Astrocyte (in vitro differentiated cells and primary cell): ENCODE measurements at regions not wholly inside any gene's neighbourhood (a gene's known extent, or its start where the extent isn't known, plus 50 kb on each side); places are given as distances from the start of the nearest gene placed in this dataset.

Source experiments
- CTCF ChIP-seq: IDR thresholded peaks from 2 replicates; pipeline ENCODE4 v1.5.1; 2011; ENCODE audit warnings: low read depth, mild to moderate bottlenecking, inconsistent platforms, low read length, moderate library complexity; ENCODE audit not compliant: insufficient read depth
- EZH2 ChIP-seq: IDR thresholded peaks from 2 replicates; pipeline ENCODE4 v1.6.1; 2012; ENCODE audit warnings: mild to moderate bottlenecking, low read length, inconsistent platforms; ENCODE audit not compliant: insufficient read depth

- TF ChIP-seq CTCF (no peak), EZH2 (no peak)
Measured at GRCh38 chr3:189419038-189419437, 212.2 kb upstream of the TP63 start.
